Mesodermal cell (in vitro differentiated cells): ENCODE measurements at regions not wholly inside any gene's neighbourhood (a gene's known extent, or its start where the extent isn't known, plus 50 kb on each side); places are given as distances from the start of the nearest gene placed in this dataset.
"Not testable (repeated sequence)": the region's sequence is repeated elsewhere in the genome, so short reads cannot be mapped to it uniquely, and the experiment has no call there.

Source experiments
- H3K27ac ChIP-seq: 2 replicates; pipeline ENCODE4 v1.7.0; 2013; ENCODE audit warnings: mild to moderate bottlenecking, low read depth, low read length, moderate library complexity; ENCODE audit not compliant: severe bottlenecking
- H3K36me3 ChIP-seq: 2 replicates; pipeline ENCODE4 v1.7.1; 2013; ENCODE audit warnings: mild to moderate bottlenecking, low read length, moderate library complexity; ENCODE audit not compliant: control insufficient read depth, insufficient read depth
- H3K4me1 ChIP-seq: one replicate; pipeline ENCODE4 v1.7.1; 2013; ENCODE audit warnings: mild to moderate bottlenecking, low read length; ENCODE audit not compliant: insufficient read depth, control insufficient read depth, poor library complexity, severe bottlenecking
- H3K4me3 ChIP-seq: 2 replicates; pipeline ENCODE4 v1.7.0; 2013; ENCODE audit warnings: low read length, control low read depth, mild to moderate bottlenecking; ENCODE audit not compliant: insufficient read depth, poor library complexity, severe bottlenecking; ENCODE audit errors: extremely low read depth
- H3K9me3 ChIP-seq: 2 replicates; pipeline ENCODE4 v1.7.1; 2013; ENCODE audit warnings: mild to moderate bottlenecking, low read length, moderate library complexity; ENCODE audit not compliant: control insufficient read depth
- WGBS, 2 experiments: methylation state at CpG; one replicate each; pipeline ENCODE4 v1.1.5; 2013; ENCODE audit warnings: missing lambda C conversion rate in 2 of 2; ENCODE audit not compliant: insufficient coverage in 2 of 2; 5-methylcytosine and 5-hydroxymethylcytosine counted together

DNA sequence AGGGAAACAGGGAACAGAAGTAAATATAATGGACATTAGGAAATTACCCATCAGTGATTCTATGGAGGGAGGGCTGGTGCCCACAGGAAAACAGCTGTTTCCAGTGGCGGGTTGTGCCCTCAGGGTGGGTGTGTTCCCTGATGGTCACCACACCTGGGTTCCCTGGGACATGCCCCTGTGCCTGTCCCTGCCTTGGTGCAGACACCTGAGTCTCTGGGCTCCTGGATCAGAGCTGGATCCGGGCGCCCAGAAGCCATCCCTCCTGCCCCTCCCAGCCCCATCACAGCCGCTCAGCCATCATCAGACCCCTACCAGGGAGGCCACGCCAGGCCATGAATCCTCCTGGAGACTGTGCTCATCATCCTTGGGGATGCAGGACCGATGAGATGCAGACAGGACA is 307.2 kb upstream of the SFSWAP start:
- H3K36me3 ChIP-seq: no peaks in the 10 kb centered on the region
- WGBS, 2 experiments: 86 to 89% methylated on average over 3 to 6 of the region's 6 CpGs
- no peak overlapping the region for H3K4me3 ChIP-seq
- peaks cover 10% of the 10 kb centered on the region for H3K9me3 ChIP-seq
- no peak overlapping the region for H3K27ac ChIP-seq
- no peaks in the 10 kb centered on the region for H3K4me1 ChIP-seq

DNA sequence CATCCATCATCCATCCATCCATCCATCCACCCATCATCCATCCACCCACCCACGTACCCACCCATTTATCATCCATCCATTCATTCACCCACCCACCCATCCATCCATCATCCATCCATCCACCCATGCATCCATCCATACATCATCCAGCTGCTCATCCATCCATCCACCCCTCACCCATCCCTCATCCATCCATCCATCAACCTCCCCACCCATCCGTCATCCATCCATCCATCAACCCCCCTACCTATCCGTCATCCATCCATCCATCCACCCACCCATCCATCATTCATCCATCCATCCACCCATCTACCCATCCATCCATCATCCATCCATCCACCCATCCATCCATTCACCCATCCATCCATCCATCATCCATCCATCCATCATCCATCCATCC is 306.2 kb upstream of the SFSWAP start:
- Histone ChIP-seq H3K4me1 (no peaks in the 10 kb centered on the region), H3K4me3 (no peak overlapping the region), H3K27ac (no peak overlapping the region), H3K36me3 (no peaks in the 10 kb centered on the region), H3K9me3 (no peaks in the 10 kb centered on the region)
- WGBS, 2 experiments: 80 to 81% methylated on average over 2 to 3 of the region's 3 CpGs

DNA sequence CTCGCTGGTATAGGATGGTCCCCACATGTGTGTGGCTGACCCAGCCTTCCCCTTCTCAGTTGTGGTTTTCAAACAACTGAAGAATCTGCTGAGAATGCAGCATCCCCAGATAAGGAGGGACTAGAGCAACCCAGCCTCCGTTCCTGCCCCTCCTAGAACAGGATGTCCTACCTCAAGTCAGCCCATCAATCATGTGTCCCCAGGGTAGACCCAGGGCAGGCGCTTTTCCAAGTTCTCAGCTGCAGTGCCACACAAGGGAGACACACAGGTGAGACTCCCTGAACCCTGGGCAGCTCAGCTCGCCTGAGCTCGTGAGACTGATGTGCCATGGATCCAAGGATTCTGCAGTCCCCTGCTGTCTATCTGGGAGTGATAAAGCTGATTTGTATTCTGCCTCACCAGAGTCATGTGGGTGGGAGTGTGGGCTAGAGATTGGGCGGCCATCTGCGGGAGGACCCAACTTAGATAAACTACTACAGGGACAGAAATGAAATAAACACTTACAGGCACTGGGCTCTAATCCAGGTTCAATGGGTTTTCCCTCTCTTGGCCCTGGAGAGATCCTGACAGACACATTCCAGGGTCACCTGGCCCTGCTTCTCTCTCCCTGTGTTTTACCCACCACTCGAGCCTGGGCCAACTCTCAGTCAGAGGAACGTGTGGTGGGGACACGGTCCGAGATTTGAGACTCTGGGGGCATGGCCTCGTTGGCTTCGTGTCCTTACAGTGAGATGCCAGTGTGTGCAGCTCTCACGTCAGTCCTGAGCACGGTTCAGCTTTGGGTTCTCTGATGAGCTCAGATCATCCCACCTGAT is 303.5 kb upstream of the SFSWAP start:
- Histone ChIP-seq H3K9me3 (no peaks in the 10 kb centered on the region), H3K27ac (no peak overlapping the region), H3K4me1 (no peaks in the 10 kb centered on the region), H3K4me3 (no peak overlapping the region), H3K36me3 (no peaks in the 10 kb centered on the region)
- WGBS, 2 experiments: 81 to 83% methylated on average over 11 to 13 of the region's 15 CpGs

DNA sequence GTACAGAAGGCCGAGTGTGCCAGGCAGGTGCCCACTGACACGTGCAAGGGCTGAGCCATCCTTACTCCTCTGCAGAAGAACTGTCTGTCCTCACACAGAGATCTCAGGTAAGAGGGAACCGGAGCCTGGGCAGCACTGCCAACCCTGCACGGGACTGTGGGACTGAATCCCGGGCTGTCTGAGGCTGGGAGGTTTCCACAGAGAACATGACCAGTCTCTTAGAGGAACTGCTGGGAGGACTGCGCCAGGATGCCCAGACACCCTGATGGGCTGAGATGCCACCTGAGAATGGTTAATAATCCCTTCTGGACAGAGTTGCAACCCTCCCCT is 302.9 kb upstream of the SFSWAP start:
- Histone ChIP-seq H3K27ac (no peak overlapping the region), H3K36me3 (no peaks in the 10 kb centered on the region), H3K4me1 (no peaks in the 10 kb centered on the region), H3K9me3 (no peaks in the 10 kb centered on the region), H3K4me3 (no peak overlapping the region)
- WGBS, 2 experiments: 78 to 84% methylated on average over 6 of the region's 6 CpGs

DNA sequence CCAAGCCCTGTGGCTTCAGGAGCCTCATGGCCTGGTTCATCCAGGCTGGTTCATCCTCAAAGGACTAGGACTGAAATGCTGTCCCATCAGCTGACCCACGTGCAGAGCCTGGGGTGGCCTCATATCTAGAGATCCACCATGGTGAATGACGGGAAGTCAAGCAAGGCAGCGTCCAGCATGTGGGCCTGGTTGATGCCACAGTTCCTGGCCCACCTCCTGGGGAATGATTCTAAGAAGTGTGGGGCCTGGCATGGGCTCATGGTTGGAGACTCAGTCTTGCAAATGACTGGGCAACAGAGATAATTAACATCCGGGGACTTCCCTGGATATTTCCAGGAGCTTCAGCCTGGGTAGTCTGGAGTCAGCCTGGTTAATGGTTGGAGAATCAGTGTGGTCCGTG is 302.4 kb upstream of the SFSWAP start:
- Histone ChIP-seq H3K9me3 (no peaks in the 10 kb centered on the region), H3K27ac (no peak overlapping the region), H3K4me1 (no peaks in the 10 kb centered on the region), H3K4me3 (no peak overlapping the region), H3K36me3 (no peaks in the 10 kb centered on the region)
- WGBS, 2 experiments: 84 to 92% methylated on average over 4 to 5 of the region's 5 CpGs

DNA sequence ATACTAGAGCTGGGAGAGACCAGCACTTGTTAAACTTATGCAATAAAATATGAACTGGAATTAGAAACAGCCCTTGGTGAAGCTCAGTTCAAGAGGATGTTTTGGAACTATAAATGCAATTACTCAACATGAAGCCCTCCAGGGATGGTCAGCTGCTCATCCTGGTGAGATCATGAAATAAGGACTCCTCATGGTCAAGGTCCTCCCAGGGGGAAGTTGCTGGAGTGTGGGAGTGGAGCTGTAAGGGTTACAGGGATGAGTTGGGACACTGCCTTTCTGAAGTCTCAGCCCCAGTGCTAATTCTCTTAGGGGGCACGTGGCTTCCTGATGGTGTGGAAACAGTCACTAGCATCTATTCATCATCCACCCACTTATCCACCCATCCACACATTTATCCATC is 301.7 kb upstream of the SFSWAP start:
- no peaks in the 10 kb centered on the region for H3K36me3 ChIP-seq
- H3K4me1 ChIP-seq: no peaks in the 10 kb centered on the region
- no peak overlapping the region for H3K27ac ChIP-seq
- WGBS, 2 experiments: 80% methylated on average over 1 of the region's 1 CpG; no CpG with 5 or more reads in 1 of the 2 experiments
- no peaks in the 10 kb centered on the region for H3K9me3 ChIP-seq
- no peak overlapping the region for H3K4me3 ChIP-seq

DNA sequence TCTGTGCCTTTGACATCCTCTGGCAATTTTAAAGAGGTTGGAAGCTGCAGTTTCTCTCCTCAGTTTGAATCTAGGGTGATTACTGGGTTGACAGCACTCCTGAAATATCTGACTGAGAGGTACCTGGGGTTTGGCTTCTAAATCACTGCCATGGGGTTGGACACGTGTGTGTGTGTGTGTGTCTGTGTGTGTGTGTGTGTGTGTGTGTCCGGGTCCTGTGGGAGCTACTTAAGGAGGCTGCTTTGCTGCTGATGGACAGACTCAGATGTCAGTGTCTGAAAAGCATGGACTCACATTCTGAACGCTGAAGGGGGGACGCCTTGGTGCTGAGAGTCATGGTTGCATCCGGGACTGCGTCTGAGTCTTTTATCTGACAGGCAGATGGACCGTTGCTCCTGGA is 299.1 kb upstream of the SFSWAP start:
- not testable (repeated sequence) for H3K36me3 ChIP-seq, H3K4me1 ChIP-seq, H3K4me3 ChIP-seq, H3K27ac ChIP-seq, H3K9me3 ChIP-seq
- 93 to 100% methylated on average over 1 to 5 of the region's 7 CpGs for WGBS, 2 experiments

DNA sequence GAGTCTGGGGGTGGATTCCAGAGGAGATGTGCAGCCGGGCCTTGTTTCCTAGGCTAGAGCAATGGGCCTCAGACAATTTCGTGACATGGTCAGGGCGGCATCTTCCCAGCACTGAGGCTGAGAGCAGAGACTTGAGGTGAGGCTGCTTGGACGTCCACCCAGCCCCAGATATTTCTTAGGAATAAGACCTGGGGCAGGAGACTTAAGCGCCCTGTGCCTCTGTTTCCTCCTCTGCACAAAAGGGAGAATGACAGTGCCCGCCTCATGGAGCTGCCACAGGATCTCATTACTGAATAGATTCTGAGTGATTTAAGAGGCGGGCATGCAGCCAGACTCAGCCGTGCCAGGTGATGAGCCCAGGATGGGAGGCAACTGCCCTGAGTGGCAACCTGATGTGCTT is 297.9 kb upstream of the SFSWAP start:
- H3K27ac ChIP-seq: no peak overlapping the region
- no peaks in the 10 kb centered on the region for H3K36me3 ChIP-seq
- H3K9me3 ChIP-seq: no peaks in the 10 kb centered on the region
- no peaks in the 10 kb centered on the region for H3K4me1 ChIP-seq
- H3K4me3 ChIP-seq: no peak overlapping the region
- 89 to 94% methylated on average over 5 to 8 of the region's 8 CpGs for WGBS, 2 experiments

DNA sequence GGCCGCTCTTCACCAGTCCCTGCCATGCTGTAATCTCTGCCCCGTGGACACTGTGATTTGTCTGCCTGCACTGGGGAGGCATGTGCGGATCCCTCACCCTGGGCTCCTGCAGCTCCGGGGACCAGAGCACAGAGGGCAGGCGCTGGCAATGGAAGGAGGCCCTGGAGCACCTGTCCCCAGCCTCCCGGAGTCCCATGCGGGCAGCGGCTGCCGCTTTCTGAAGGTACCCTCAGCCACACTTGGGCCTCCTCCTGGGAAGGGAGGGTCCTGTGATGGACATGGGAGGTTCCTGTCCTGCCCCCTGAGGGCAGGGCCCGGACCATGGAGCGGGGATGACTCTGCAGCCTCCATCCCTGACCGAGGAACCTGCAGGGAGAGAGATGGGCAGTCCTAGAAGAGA is 297.4 kb upstream of the SFSWAP start:
- H3K9me3 ChIP-seq: no peaks in the 10 kb centered on the region
- WGBS, 2 experiments: 82 to 85% methylated on average over 6 to 8 of the region's 12 CpGs
- no peaks in the 10 kb centered on the region for H3K4me1 ChIP-seq
- H3K27ac ChIP-seq: no peak overlapping the region
- no peak overlapping the region for H3K4me3 ChIP-seq
- no peaks in the 10 kb centered on the region for H3K36me3 ChIP-seq

DNA sequence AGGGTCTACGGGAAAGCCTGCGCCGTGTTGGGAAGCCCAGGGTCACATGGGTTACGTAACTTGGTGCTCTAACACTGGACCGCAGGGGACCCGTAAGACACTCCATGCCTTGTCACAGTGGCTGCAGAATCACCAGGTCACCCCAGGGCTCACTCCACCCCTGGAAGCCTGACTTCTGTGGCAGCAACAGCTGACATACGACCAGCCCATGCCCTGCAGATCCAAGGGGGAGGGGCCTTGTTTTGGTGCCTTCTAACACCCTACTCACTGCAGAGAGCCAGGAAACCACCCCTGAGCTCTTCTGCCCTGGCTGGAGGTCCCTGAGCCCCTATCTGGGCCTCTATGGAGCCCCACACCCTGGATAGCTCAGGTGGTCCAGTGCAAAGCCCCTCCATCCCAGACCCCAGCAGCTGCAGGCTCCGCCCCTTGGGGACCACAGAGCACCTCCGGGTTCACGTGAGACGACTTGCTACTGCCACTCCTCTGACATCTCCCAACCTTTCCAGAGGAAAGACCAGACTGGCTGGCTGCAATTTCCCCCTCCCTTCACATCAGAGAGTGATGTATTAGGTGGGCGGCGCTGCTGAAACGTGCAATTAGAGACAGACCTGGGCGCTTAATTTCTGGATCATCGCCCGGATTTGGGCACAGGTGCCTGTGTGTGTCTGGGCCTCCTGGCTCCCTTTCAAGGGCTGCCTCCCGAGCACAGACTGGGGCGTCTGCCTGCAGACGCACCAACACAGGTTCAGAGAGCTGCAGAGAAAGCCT is 296.6 kb upstream of the SFSWAP start:
- WGBS, 2 experiments: 82 to 83% methylated on average over 1 to 2 of the region's 20 CpGs
- not testable (repeated sequence) for H3K9me3 ChIP-seq, H3K4me3 ChIP-seq, H3K36me3 ChIP-seq, H3K27ac ChIP-seq, H3K4me1 ChIP-seq

DNA sequence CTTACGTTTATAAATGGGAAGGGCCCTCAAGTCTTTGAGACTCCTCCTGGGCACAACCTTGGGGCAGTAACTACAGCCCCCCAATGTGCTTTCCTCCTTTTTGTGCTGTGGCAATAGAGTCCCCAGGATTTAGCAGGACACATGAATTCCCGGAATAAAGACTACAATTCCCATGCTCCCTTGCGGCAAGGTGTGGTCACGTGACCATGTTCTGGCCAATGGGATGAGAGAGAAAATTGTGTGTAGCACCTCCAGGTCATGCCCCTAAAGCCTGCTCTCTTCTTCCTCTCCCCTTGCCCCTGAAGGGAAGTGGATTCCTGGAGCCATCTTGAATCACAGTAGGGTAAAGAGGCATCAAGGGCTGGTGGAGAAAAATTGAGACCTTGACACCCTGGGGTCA is 295.1 kb upstream of the SFSWAP start:
- no peaks in the 10 kb centered on the region for H3K4me1 ChIP-seq
- H3K4me3 ChIP-seq: no peak overlapping the region
- no peaks in the 10 kb centered on the region for H3K36me3 ChIP-seq
- H3K27ac ChIP-seq: no peak overlapping the region
- WGBS, 2 experiments: 100% methylated on average over 1 of the region's 4 CpGs
- no peaks in the 10 kb centered on the region for H3K9me3 ChIP-seq
